SK-N-MC (cell line): ENCODE measurements at regions not wholly inside any gene's neighbourhood (a gene's known extent, or its start where the extent isn't known, plus 50 kb on each side); places are given as distances from the start of the nearest gene placed in this dataset.

Experiments
- EZH2 ChIP-seq: fragments of 200-600 bp; sonication (generic); IDR thresholded peaks from one replicate; pipeline ENCODE4 v1.6.1; 2017; ENCODE audit warnings: antibody characterized with exemption
- FOXP2 ChIP-seq: optimal IDR thresholded peaks from 2 replicates; pipeline ENCODE3; 2011; ENCODE audit warnings: mild to moderate bottlenecking, moderate library complexity; ENCODE audit not compliant: insufficient read depth; ENCODE audit errors: extremely low read length, control extremely low read depth
- POLR2AphosphoS5 ChIP-seq: IDR thresholded peaks from 2 replicates; pipeline ENCODE4 v1.6.1; 2012; ENCODE audit warnings: mild to moderate bottlenecking, low read depth, low read length, borderline replicate concordance

- TF ChIP-seq POLR2AphosphoS5 (no peak), EZH2 (no peak), FOXP2 (no peak)
Measured at GRCh38 chr15:56788359-56788758, 55.0 kb upstream of the ZNF280D start.
